ENCODE measurements at regions not wholly inside any gene's neighbourhood (a gene's known extent, or its start where the extent isn't known, plus 50 kb on each side); places are given as distances from the start of the nearest gene placed in this dataset.

- no peak for TF ChIP-seq POLR2A (IDR thresholded peaks at IDR 0.05; ENCODE audit: control extremely low read depth in 1 of 2, low read depth in 2 of 2, low read length in 2 of 2)
- TF ChIP-seq, protein P1, sequence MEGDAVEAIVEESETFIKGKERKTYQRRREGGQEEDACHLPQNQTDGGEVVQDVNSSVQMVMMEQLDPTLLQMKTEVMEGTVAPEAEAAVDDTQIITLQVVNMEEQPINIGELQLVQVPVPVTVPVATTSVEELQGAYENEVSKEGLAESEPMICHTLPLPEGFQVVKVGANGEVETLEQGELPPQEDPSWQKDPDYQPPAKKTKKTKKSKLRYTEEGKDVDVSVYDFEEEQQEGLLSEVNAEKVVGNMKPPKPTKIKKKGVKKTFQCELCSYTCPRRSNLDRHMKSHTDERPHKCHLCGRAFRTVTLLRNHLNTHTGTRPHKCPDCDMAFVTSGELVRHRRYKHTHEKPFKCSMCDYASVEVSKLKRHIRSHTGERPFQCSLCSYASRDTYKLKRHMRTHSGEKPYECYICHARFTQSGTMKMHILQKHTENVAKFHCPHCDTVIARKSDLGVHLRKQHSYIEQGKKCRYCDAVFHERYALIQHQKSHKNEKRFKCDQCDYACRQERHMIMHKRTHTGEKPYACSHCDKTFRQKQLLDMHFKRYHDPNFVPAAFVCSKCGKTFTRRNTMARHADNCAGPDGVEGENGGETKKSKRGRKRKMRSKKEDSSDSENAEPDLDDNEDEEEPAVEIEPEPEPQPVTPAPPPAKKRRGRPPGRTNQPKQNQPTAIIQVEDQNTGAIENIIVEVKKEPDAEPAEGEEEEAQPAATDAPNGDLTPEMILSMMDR (IDR thresholded peaks at IDR 0.05; ENCODE audit: control extremely low read depth in 1 of 3, insufficient read depth in 1 of 3, low read depth in 1 of 3, low read length in 3 of 3) = no peak
- no peak for TF ChIP-seq POU5F1 (IDR thresholded peaks at IDR 0.05; ENCODE audit: low read depth, low read length)
- no peak for TF ChIP-seq SIN3A (conservative IDR thresholded peaks at IDR 0.05 in 1 of 2, IDR thresholded peaks at IDR 0.05 in 1 of 2; ENCODE audit: low read depth in 1 of 2, low read length in 2 of 2)
- TF ChIP-seq JUND (IDR thresholded peaks at IDR 0.05; ENCODE audit: low read length) = no peak
These were observed 197.0 kb downstream of the SEC61B start for GRCh38 chr9:99419070-99419469.
